CD4-positive, CD25-positive, alpha-beta regulatory T cell (primary cell): ENCODE measurements at regions not wholly inside any gene's neighbourhood (a gene's known extent, or its start where the extent isn't known, plus 50 kb on each side); places are given as distances from the start of the nearest gene placed in this dataset.

ENCODE experiments used
- ATAC-seq, 2 donors: fragments of 150-1000 bp; cut with Tn5 transposase; one replicate each; pipeline ENCODE4 v1.10.0; 2021; ENCODE audit warnings: low read depth in 2 of 2, moderate number of reproducible peaks in 2 of 2, moderate library complexity in 1 of 2
- DNase-seq, 3 donors: peaks; one replicate each; pipeline versions ENCODE4 v3.0.0 to v3.0.0-alpha.2; 2012 to 2022; ENCODE audit warnings: mixed read lengths in 1 of 3
- H3K27ac ChIP-seq: one replicate; pipeline ENCODE4 v1.7.0; 2013; ENCODE audit warnings: mild to moderate bottlenecking, low read length; ENCODE audit not compliant: insufficient read depth, poor library complexity, severe bottlenecking
- H3K27me3 ChIP-seq: one replicate; pipeline ENCODE4 v1.7.0; 2013; ENCODE audit warnings: low read length; ENCODE audit not compliant: control insufficient read depth, insufficient read depth
- H3K36me3 ChIP-seq: one replicate; pipeline ENCODE4 v1.7.0; 2013; ENCODE audit warnings: mild to moderate bottlenecking, low read length, moderate library complexity; ENCODE audit not compliant: control insufficient read depth, insufficient read depth
- H3K4me1 ChIP-seq: 2 replicates; pipeline ENCODE4 v1.7.0; 2013; ENCODE audit warnings: mild to moderate bottlenecking, low read length; ENCODE audit not compliant: insufficient read depth, control insufficient read depth, poor library complexity, severe bottlenecking
- H3K4me3 ChIP-seq: one replicate; pipeline ENCODE4 v1.7.0; 2013; ENCODE audit warnings: low read depth, mild to moderate bottlenecking, low read length, moderate library complexity
- H3K9me3 ChIP-seq, 2 experiments: 1 replicate in 1 of 2; 2 replicates in 1 of 2; pipeline ENCODE4 v1.7.0; 2013; ENCODE audit warnings: low read length in 2 of 2, mild to moderate bottlenecking in 1 of 2, moderate library complexity in 1 of 2; ENCODE audit not compliant: control insufficient read depth in 2 of 2
- H3K27ac Mint-ChIP-seq, 3 donors: one replicate each; pipeline ENCODE4 v1.8.0; 2020 to 2022; ENCODE audit warnings: mild to moderate bottlenecking in 3 of 3, mixed read lengths in 3 of 3, moderate library complexity in 2 of 3
- H3K27me3 Mint-ChIP-seq: one replicate; pipeline ENCODE4 v1.8.0; 2022; ENCODE audit warnings: mild to moderate bottlenecking, mixed read lengths
- H3K36me3 Mint-ChIP-seq: one replicate; pipeline ENCODE4 v1.8.0; 2020; ENCODE audit warnings: mixed read lengths
- H3K4me1 Mint-ChIP-seq, 4 donors: one replicate each; pipeline ENCODE4 v1.8.0; 2020 to 2022; ENCODE audit warnings: mixed read lengths in 4 of 4, mild to moderate bottlenecking in 1 of 4
- H3K4me3 Mint-ChIP-seq, 4 donors: one replicate each; pipeline ENCODE4 v1.8.0; 2020 to 2022; ENCODE audit warnings: mild to moderate bottlenecking in 4 of 4, mixed read lengths in 4 of 4, moderate library complexity in 3 of 4
- H3K9me3 Mint-ChIP-seq, 7 donors: one replicate each; pipeline ENCODE4 v1.8.0; 2020 to 2022; ENCODE audit warnings: mixed read lengths in 7 of 7, mild to moderate bottlenecking in 3 of 7, moderate library complexity in 2 of 7

GRCh38 chr7:20971219-20971618 lies 184.5 kb upstream of the SP8 start:
- ATAC-seq (no peak), DNase-seq (no peak)
- no peak overlapping the region for H3K4me3 ChIP-seq
- Mint-ChIP-seq H3K4me3 (no peak overlapping the region), H3K27ac (no peak overlapping the region), H3K9me3 (no peaks in the 10 kb centered on the region), H3K36me3 (no peaks in the 10 kb centered on the region), H3K27me3 (peaks cover 5% of the 10 kb centered on the region), H3K4me1 (no peaks in the 10 kb centered on the region)
- no peaks in the 10 kb centered on the region for H3K27me3 ChIP-seq
- no peak overlapping the region for H3K27ac ChIP-seq
- no peaks in the 10 kb centered on the region for H3K4me1 ChIP-seq
- no peaks in the 10 kb centered on the region for H3K9me3 ChIP-seq
- no peaks in the 10 kb centered on the region for H3K36me3 ChIP-seq

GRCh38 chr7:20980232-20980631 lies 193.5 kb upstream of the SP8 start:
- peaks cover 0 to 3% (median 0%) of the 10 kb centered on the region in 7 donors for H3K9me3 Mint-ChIP-seq
- no peak overlapping the region for H3K27ac Mint-ChIP-seq

GRCh38 chr7:20980668-20981264 lies 194.1 kb upstream of the SP8 start:
- ATAC-seq, result no peak
- no peaks in the 10 kb centered on the region for H3K9me3 ChIP-seq
- H3K27me3 Mint-ChIP-seq, result peaks cover 4% of the 10 kb centered on the region

More at GRCh38 chr7:20980232-20980631, 193.5 kb upstream of the SP8 start:
- DNase-seq (no peak), ATAC-seq (no peak)
- no peak overlapping the region for H3K27ac ChIP-seq
- no peak overlapping the region for H3K4me3 ChIP-seq
- no peaks in the 10 kb centered on the region for H3K36me3 Mint-ChIP-seq
- no peaks in the 10 kb centered on the region for H3K27me3 ChIP-seq
- no peaks in the 10 kb centered on the region for H3K9me3 ChIP-seq
- H3K4me3 Mint-ChIP-seq, result no peak overlapping the region
- peaks cover 4% of the 10 kb centered on the region for H3K27me3 Mint-ChIP-seq
- H3K4me1 ChIP-seq, result no peaks in the 10 kb centered on the region
- H3K4me1 Mint-ChIP-seq, result no peaks in the 10 kb centered on the region
- H3K36me3 ChIP-seq, result no peaks in the 10 kb centered on the region

GRCh38 chr7:20988340-20988739 lies 201.7 kb upstream of the SP8 start:
- H3K9me3 Mint-ChIP-seq, result peaks cover 0 to 5% (median 0%) of the 10 kb centered on the region in 7 donors
- ATAC-seq (no peak), DNase-seq (no peak)
- H3K27ac Mint-ChIP-seq, result no peak overlapping the region
- no peaks in the 10 kb centered on the region for H3K27me3 Mint-ChIP-seq
- Histone ChIP-seq H3K27me3 (no peaks in the 10 kb centered on the region), H3K4me3 (no peak overlapping the region), H3K4me1 (no peaks in the 10 kb centered on the region), H3K9me3 (no peaks in the 10 kb centered on the region), H3K27ac (no peak overlapping the region), H3K36me3 (no peaks in the 10 kb centered on the region)
- no peak overlapping the region for H3K4me3 Mint-ChIP-seq
- H3K4me1 Mint-ChIP-seq, result no peaks in the 10 kb centered on the region
- no peaks in the 10 kb centered on the region for H3K36me3 Mint-ChIP-seq

More at GRCh38 chr7:20980668-20981264, 194.1 kb upstream of the SP8 start:
- DNase-seq, result no peak
- no peaks in the 10 kb centered on the region for H3K36me3 ChIP-seq
- H3K27ac ChIP-seq, result no peak overlapping the region
- H3K27me3 ChIP-seq, result no peaks in the 10 kb centered on the region
- Mint-ChIP-seq H3K9me3 (peaks cover 0 to 3% (median 0%) of the 10 kb centered on the region in 7 donors), H3K36me3 (no peaks in the 10 kb centered on the region), H3K4me3 (no peak overlapping the region), H3K27ac (no peak overlapping the region), H3K4me1 (no peaks in the 10 kb centered on the region)
- no peaks in the 10 kb centered on the region for H3K4me1 ChIP-seq
- H3K4me3 ChIP-seq, result no peak overlapping the region

GRCh38 chr7:20991544-20991943 lies 204.9 kb upstream of the SP8 start:
- H3K27me3 ChIP-seq, result no peaks in the 10 kb centered on the region
- no peaks in the 10 kb centered on the region for H3K36me3 ChIP-seq
- no peak overlapping the region for H3K27ac ChIP-seq
- no peak overlapping the region for H3K4me3 Mint-ChIP-seq
- no peaks in the 10 kb centered on the region for H3K9me3 ChIP-seq
- no peaks in the 10 kb centered on the region for H3K4me1 ChIP-seq
- no peaks in the 10 kb centered on the region for H3K36me3 Mint-ChIP-seq
- ATAC-seq (no peak), DNase-seq (no peak)
- H3K27ac Mint-ChIP-seq, result no peak overlapping the region
- no peak overlapping the region for H3K4me3 ChIP-seq
- peaks cover 0 to 3% (median 1%) of the 10 kb centered on the region in 7 donors for H3K9me3 Mint-ChIP-seq
- no peaks in the 10 kb centered on the region for H3K27me3 Mint-ChIP-seq
- H3K4me1 Mint-ChIP-seq, result no peaks in the 10 kb centered on the region

GRCh38 chr7:20993693-20994092 lies 207.0 kb upstream of the SP8 start:
- Histone ChIP-seq H3K27me3 (no peaks in the 10 kb centered on the region), H3K27ac (no peak overlapping the region), H3K4me1 (no peaks in the 10 kb centered on the region), H3K9me3 (no peaks in the 10 kb centered on the region), H3K36me3 (no peaks in the 10 kb centered on the region), H3K4me3 (no peak overlapping the region)
- H3K27me3 Mint-ChIP-seq, result no peaks in the 10 kb centered on the region
- H3K4me1 Mint-ChIP-seq, result no peaks in the 10 kb centered on the region
- ATAC-seq, result no peak
- no peak overlapping the region for H3K27ac Mint-ChIP-seq
- DNase-seq, result no peak
- peaks cover 0 to 4% (median 2%) of the 10 kb centered on the region in 7 donors for H3K9me3 Mint-ChIP-seq
- no peaks in the 10 kb centered on the region for H3K36me3 Mint-ChIP-seq
- no peak overlapping the region for H3K4me3 Mint-ChIP-seq

- Histone ChIP-seq H3K27ac (no peak overlapping the region), H3K9me3 (peaks cover 0 to 4% of the 10 kb centered on the region in 2 experiments), H3K4me3 (no peak overlapping the region), H3K36me3 (no peaks in the 10 kb centered on the region), H3K27me3 (no peaks in the 10 kb centered on the region), H3K4me1 (no peaks in the 10 kb centered on the region)
- Mint-ChIP-seq H3K27me3 (no peaks in the 10 kb centered on the region), H3K4me1 (no peaks in the 10 kb centered on the region), H3K36me3 (no peaks in the 10 kb centered on the region), H3K27ac (no peak overlapping the region), H3K9me3 (peaks cover 0 to 4% (median 1%) of the 10 kb centered on the region in 7 donors), H3K4me3 (peak overlapping the region in 1 of 4 donors; percentile 71)
- DNase-seq (no peak), ATAC-seq (no peak)
These were observed 211.6 kb upstream of the SP8 start for GRCh38 chr7:20998309-20998708.

GRCh38 chr7:21011153-21011552 lies 224.5 kb upstream of the SP8 start:
- Mint-ChIP-seq H3K27me3 (no peaks in the 10 kb centered on the region), H3K36me3 (no peaks in the 10 kb centered on the region), H3K9me3 (peaks cover 0 to 11% (median 3%) of the 10 kb centered on the region in 7 donors), H3K4me1 (no peaks in the 10 kb centered on the region), H3K27ac (no peak overlapping the region), H3K4me3 (no peak overlapping the region)
- Histone ChIP-seq H3K27ac (no peak overlapping the region), H3K4me1 (no peaks in the 10 kb centered on the region), H3K4me3 (no peak overlapping the region), H3K36me3 (no peaks in the 10 kb centered on the region), H3K27me3 (no peaks in the 10 kb centered on the region), H3K9me3 (no peaks in the 10 kb centered on the region)
- no peak for DNase-seq
- no peak for ATAC-seq
